Naive thymus-derived CD4-positive, alpha-beta T cell (primary cell): ENCODE measurements at regions not wholly inside any gene's neighbourhood (a gene's known extent, or its start where the extent isn't known, plus 50 kb on each side); places are given as distances from the start of the nearest gene placed in this dataset.
"Not testable (repeated sequence)": the region's sequence is repeated elsewhere in the genome, so short reads cannot be mapped to it uniquely, and the experiment has no call there.

Source experiments
- ATAC-seq: fragments of 150-1000 bp; cut with Tn5 transposase; 2 replicates; pipeline ENCODE4 v1.10.0; 2021; ENCODE audit warnings: mild to moderate bottlenecking, moderate library complexity
- CTCF ChIA-PET: fragments of 350-600 bp; sonication (Branson Sonifier 250); formaldehyde crosslinking; loops from one replicate; lab custom pipeline; 2021; ENCODE audit warnings: antibody characterized with exemption; lab: Charles Lee
- POLR2A ChIA-PET: fragments of 350-600 bp; sonication (Branson Sonifier 250); formaldehyde crosslinking; loops from one replicate; lab custom pipeline; 2021; ENCODE audit warnings: antibody characterized with exemption, inconsistent platforms; lab: Charles Lee
- DNase-seq, 9 donors: peaks; one replicate each; pipeline versions ENCODE4 v3.0.0 to v3.0.0-alpha.2; 2020 to 2022; ENCODE audit warnings: mixed read lengths in 1 of 9
- H3K27ac ChIP-seq: one replicate; pipeline ENCODE4 v1.7.0; 2013; ENCODE audit warnings: mild to moderate bottlenecking, low read depth, low read length, moderate library complexity
- H3K27me3 ChIP-seq, 2 donors: one replicate each; pipeline ENCODE4 v1.7.0; 2013; ENCODE audit warnings: low read length in 2 of 2, mild to moderate bottlenecking in 2 of 2, moderate library complexity in 2 of 2; ENCODE audit not compliant: control insufficient read depth in 2 of 2, insufficient read depth in 2 of 2
- H3K36me3 ChIP-seq, 3 experiments: 1 replicate in 2 of 3; 2 replicates in 1 of 3; pipeline ENCODE4 v1.7.0; 2013; ENCODE audit warnings: low read length in 3 of 3, mild to moderate bottlenecking in 3 of 3, moderate library complexity in 1 of 3; ENCODE audit not compliant: insufficient read depth in 3 of 3, control insufficient read depth in 2 of 3
- H3K4me1 ChIP-seq, 2 donors: one replicate each; pipeline ENCODE4 v1.7.0; 2013; ENCODE audit warnings: low read length in 2 of 2, mild to moderate bottlenecking in 2 of 2, moderate library complexity in 1 of 2; ENCODE audit not compliant: control insufficient read depth in 2 of 2, insufficient read depth in 2 of 2
- H3K4me3 ChIP-seq: 2 replicates; pipeline ENCODE4 v1.7.0; 2013; ENCODE audit warnings: mild to moderate bottlenecking, low read length
- H3K9me3 ChIP-seq, 3 experiments: 1 replicate in 2 of 3; 2 replicates in 1 of 3; pipeline ENCODE4 v1.7.0; 2013; ENCODE audit warnings: low read length in 3 of 3; ENCODE audit not compliant: control insufficient read depth in 2 of 3
- H3K27ac Mint-ChIP-seq, 9 donors: one replicate each; pipeline ENCODE4 v1.8.0; 2020 to 2022; ENCODE audit warnings: mixed read lengths in 9 of 9, mild to moderate bottlenecking in 8 of 9, moderate library complexity in 5 of 9, inconsistent platforms in 2 of 9
- H3K27me3 Mint-ChIP-seq, 5 donors: one replicate each; pipeline ENCODE4 v1.8.0; 2021 to 2022; ENCODE audit warnings: mixed read lengths in 5 of 5, mild to moderate bottlenecking in 1 of 5
- H3K36me3 Mint-ChIP-seq, 5 donors: one replicate each; pipeline ENCODE4 v1.8.0; 2020 to 2022; ENCODE audit warnings: mixed read lengths in 5 of 5, mild to moderate bottlenecking in 3 of 5, inconsistent platforms in 1 of 5
- H3K4me1 Mint-ChIP-seq, 7 donors: one replicate each; pipeline ENCODE4 v1.8.0; 2020 to 2022; ENCODE audit warnings: mixed read lengths in 7 of 7, mild to moderate bottlenecking in 3 of 7, inconsistent platforms in 1 of 7
- H3K4me3 Mint-ChIP-seq, 10 donors: one replicate each; pipeline ENCODE4 v1.8.0; 2020 to 2022; ENCODE audit warnings: mild to moderate bottlenecking in 10 of 10, mixed read lengths in 10 of 10, moderate library complexity in 6 of 10, inconsistent platforms in 2 of 10
- H3K9me3 Mint-ChIP-seq, 11 donors: one replicate each; pipeline ENCODE4 v1.8.0; 2020 to 2022; ENCODE audit warnings: mixed read lengths in 11 of 11, mild to moderate bottlenecking in 4 of 11, inconsistent platforms in 1 of 11, moderate library complexity in 1 of 11
- intact Hi-C, 2 donors: fragments of 100-400 bp; cut with micrococcal nuclease; formaldehyde crosslinking; loops; one replicate each; pipeline ENCODE4 v1.15.1; 2023

- CTCF ChIA-PET, result no interaction called here
- H3K9me3 Mint-ChIP-seq, result no peaks in the 10 kb centered on the region
- no peaks in the 10 kb centered on the region for H3K36me3 ChIP-seq
- peak overlapping the region in 7 of 9 donors; percentile 21 to 80 (median 56) for H3K27ac Mint-ChIP-seq
- POLR2A ChIA-PET, result no interaction called here
- H3K4me1 ChIP-seq, result peaks cover 13 to 19% of the 10 kb centered on the region in 2 donors
- no peaks in the 10 kb centered on the region for H3K9me3 ChIP-seq
- H3K4me1 Mint-ChIP-seq, result peaks cover 17 to 72% (median 48%) of the 10 kb centered on the region in 7 donors
- DNase-seq, result peak in 1 of 9 donors; percentile 8
- H3K4me3 ChIP-seq, result no peak overlapping the region
- H3K27me3 ChIP-seq, result no peaks in the 10 kb centered on the region
- intact Hi-C loops, result loop anchor here in 1 of 2 donors (5.0 kb wide), 2 partner anchors 33 to 37 kb away; no protein-coding TSS in a partner anchor
- peaks cover 0 to 17% (median 4%) of the 10 kb centered on the region in 5 donors for H3K36me3 Mint-ChIP-seq
- no peaks in the 10 kb centered on the region for H3K27me3 Mint-ChIP-seq
- no peak for ATAC-seq
- peak overlapping the region in 6 of 10 donors; percentile 2 to 57 (median 38) for H3K4me3 Mint-ChIP-seq
- no peak overlapping the region for H3K27ac ChIP-seq
These were observed 127.1 kb upstream of the XIST start for GRCh38 chrX:73979551-73980131.

GRCh38 chrX:73977542-73978169, 125.1 kb upstream of the XIST start:
- Mint-ChIP-seq H3K27me3 (no peaks in the 10 kb centered on the region), H3K4me1 (peaks cover 17 to 90% (median 64%) of the 10 kb centered on the region in 7 donors), H3K4me3 (peak overlapping the region; percentile 18 to 71 (median 55)), H3K27ac (peak overlapping the region; percentile 66 to 92 (median 85)), H3K9me3 (no peaks in the 10 kb centered on the region), H3K36me3 (peaks cover 0 to 8% (median 2%) of the 10 kb centered on the region in 5 donors)
- intact Hi-C loops, result loop anchor here (1.0 to 5.0 kb wide), 3 partner anchors 33 to 35 kb away; no protein-coding TSS in a partner anchor
- ChIA-PET POLR2A (interaction anchor here (0.6 to 1.0 kb wide), 2 partner anchors 33 to 192 kb away, joined by 4 read pairs; no protein-coding TSS in a partner anchor), CTCF (no interaction called here)
- ATAC-seq (peak; percentile 94), DNase-seq (peak in 7 of 9 donors; percentile 51 to 82 (median 69))
- no peaks in the 10 kb centered on the region for H3K9me3 ChIP-seq
- no peaks in the 10 kb centered on the region for H3K27me3 ChIP-seq
- H3K4me1 ChIP-seq, result peaks cover 13 to 19% of the 10 kb centered on the region in 2 donors
- H3K27ac ChIP-seq, result peak overlapping the region; percentile 68
- H3K4me3 ChIP-seq, result no peak overlapping the region
- no peaks in the 10 kb centered on the region for H3K36me3 ChIP-seq

- H3K36me3 ChIP-seq, result peaks cover 0 to 11% (median 0%) of the 10 kb centered on the region in 3 experiments
- Mint-ChIP-seq H3K27ac (peak overlapping the region in 2 of 9 donors; percentile 29 to 40), H3K4me1 (peaks cover 0 to 50% (median 13%) of the 10 kb centered on the region in 7 donors), H3K36me3 (peaks cover 3 to 46% (median 8%) of the 10 kb centered on the region in 5 donors)
- H3K4me1 ChIP-seq, CTCF ChIA-PET, H3K4me3 Mint-ChIP-seq, DNase-seq, H3K9me3 Mint-ChIP-seq, ATAC-seq, H3K27me3 Mint-ChIP-seq, H3K4me3 ChIP-seq, POLR2A ChIA-PET, H3K27ac ChIP-seq, H3K27me3 ChIP-seq, H3K9me3 ChIP-seq, intact Hi-C loops: not testable (repeated sequence)
These were observed 114.9 kb upstream of the XIST start for GRCh38 chrX:73967461-73967860.

- H3K27me3 ChIP-seq, result no peaks in the 10 kb centered on the region
- CTCF ChIA-PET, result no interaction called here
- DNase-seq (no peak), ATAC-seq (no peak)
- peaks cover 3 to 44% (median 7%) of the 10 kb centered on the region in 5 donors for H3K36me3 Mint-ChIP-seq
- H3K36me3 ChIP-seq, result peaks cover 0 to 11% (median 0%) of the 10 kb centered on the region in 3 experiments
- no peaks in the 10 kb centered on the region for H3K9me3 ChIP-seq
- intact Hi-C loops, result no loop called here
- H3K4me3 ChIP-seq, result no peak overlapping the region
- H3K4me1 ChIP-seq, result no peaks in the 10 kb centered on the region
- H3K27ac Mint-ChIP-seq, result peak overlapping the region in 5 of 9 donors; percentile 18 to 63 (median 51)
- POLR2A ChIA-PET, result no interaction called here
- no peak overlapping the region for H3K27ac ChIP-seq
- peaks cover 3 to 58% (median 26%) of the 10 kb centered on the region in 7 donors for H3K4me1 Mint-ChIP-seq
- no peaks in the 10 kb centered on the region for H3K9me3 Mint-ChIP-seq
- no peaks in the 10 kb centered on the region for H3K27me3 Mint-ChIP-seq
- H3K4me3 Mint-ChIP-seq, result no peak overlapping the region
These were observed 113.3 kb upstream of the XIST start for GRCh38 chrX:73965833-73966232.

- Histone ChIP-seq H3K27ac (no peak overlapping the region), H3K9me3 (no peaks in the 10 kb centered on the region), H3K4me3 (no peak overlapping the region), H3K27me3 (no peaks in the 10 kb centered on the region), H3K36me3 (peaks cover 0 to 11% (median 0%) of the 10 kb centered on the region in 3 experiments), H3K4me1 (no peaks in the 10 kb centered on the region)
- H3K4me3 Mint-ChIP-seq, result peak overlapping the region in 1 of 10 donors; percentile 41
- H3K36me3 Mint-ChIP-seq, result peaks cover 3 to 42% (median 7%) of the 10 kb centered on the region in 5 donors
- H3K4me1 Mint-ChIP-seq, result peaks cover 7 to 71% (median 36%) of the 10 kb centered on the region in 7 donors
- DNase-seq (no peak), ATAC-seq (no peak)
- intact Hi-C loops, result no loop called here
- ChIA-PET CTCF (interaction anchor here (0.6 kb wide), 1 partner anchor 472 kb away, joined by 3 read pairs; no protein-coding TSS in a partner anchor), POLR2A (no interaction called here)
- no peaks in the 10 kb centered on the region for H3K9me3 Mint-ChIP-seq
- H3K27me3 Mint-ChIP-seq, result no peaks in the 10 kb centered on the region
- peak overlapping the region in 7 of 9 donors; percentile 10 to 74 (median 59) for H3K27ac Mint-ChIP-seq
These were observed 112.1 kb upstream of the XIST start for GRCh38 chrX:73964579-73964978.

GRCh38 chrX:73963682-73964081, 111.2 kb upstream of the XIST start:
- intact Hi-C loops, result no loop called here
- Histone ChIP-seq H3K9me3 (no peaks in the 10 kb centered on the region), H3K4me3 (no peak overlapping the region), H3K27me3 (no peaks in the 10 kb centered on the region), H3K4me1 (no peaks in the 10 kb centered on the region), H3K27ac (no peak overlapping the region), H3K36me3 (peaks cover 0 to 11% (median 0%) of the 10 kb centered on the region in 3 experiments)
- no peaks in the 10 kb centered on the region for H3K27me3 Mint-ChIP-seq
- H3K36me3 Mint-ChIP-seq, result peaks cover 3 to 46% (median 7%) of the 10 kb centered on the region in 5 donors
- H3K4me3 Mint-ChIP-seq, result no peak overlapping the region
- no peak for ATAC-seq
- no peaks in the 10 kb centered on the region for H3K9me3 Mint-ChIP-seq
- ChIA-PET CTCF (no interaction called here), POLR2A (no interaction called here)
- DNase-seq, result no peak
- peaks cover 9 to 75% (median 44%) of the 10 kb centered on the region in 7 donors for H3K4me1 Mint-ChIP-seq
- peak overlapping the region in 6 of 9 donors; percentile 27 to 74 (median 46) for H3K27ac Mint-ChIP-seq
